Astrocyte of the spinal cord (primary cell): ENCODE measurements at regions not wholly inside any gene's neighbourhood (a gene's known extent, or its start where the extent isn't known, plus 50 kb on each side); places are given as distances from the start of the nearest gene placed in this dataset.

ENCODE experiments used
- DNase-seq: peaks from one replicate; pipeline ENCODE4 v3.0.0; 2011; ENCODE audit warnings: low read depth, low spot score
- H3K4me3 ChIP-seq: 2 replicates; pipeline ENCODE4 v1.5.1; 2011; ENCODE audit warnings: low read depth, mild to moderate bottlenecking, low read length, moderate library complexity
- in situ Hi-C: cut with HindIII; loops from 2 replicates; pipeline ENCODE4 v1.10.0; 2017; ENCODE audit warnings: low sequenced_read_pairs
- TF ChIP-seq, protein P1 (sequence below): IDR thresholded peaks from 2 replicates; pipeline ENCODE4 v1.5.1; 2012; ENCODE audit warnings: low read depth, mild to moderate bottlenecking, low read length, inconsistent platforms

DNA sequence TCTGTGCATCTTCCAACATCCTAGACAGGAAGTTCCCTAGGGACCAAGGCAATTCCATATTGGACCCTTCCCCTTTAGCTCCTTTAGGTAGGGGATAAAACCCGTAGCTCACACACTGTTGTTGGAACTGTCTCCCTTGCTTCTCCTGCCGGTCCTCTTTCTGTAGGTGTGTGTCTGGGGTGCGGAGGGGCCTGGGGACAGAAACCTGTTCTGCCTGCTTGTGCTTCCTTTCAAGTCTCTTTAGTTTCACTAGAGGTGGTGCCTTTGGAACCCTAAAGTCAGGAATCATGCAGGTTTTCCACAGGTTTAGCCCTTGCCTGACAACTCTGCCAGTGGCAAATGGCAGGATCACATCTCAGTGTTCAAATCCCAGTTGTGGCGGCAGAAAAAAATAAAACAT lies 74.6 kb upstream of the PTGFRN start:
- H3K4me3 ChIP-seq = no peak overlapping the region
- DNase-seq = no peak
- in situ Hi-C loops = no loop called here
- TF ChIP-seq, protein P1, sequence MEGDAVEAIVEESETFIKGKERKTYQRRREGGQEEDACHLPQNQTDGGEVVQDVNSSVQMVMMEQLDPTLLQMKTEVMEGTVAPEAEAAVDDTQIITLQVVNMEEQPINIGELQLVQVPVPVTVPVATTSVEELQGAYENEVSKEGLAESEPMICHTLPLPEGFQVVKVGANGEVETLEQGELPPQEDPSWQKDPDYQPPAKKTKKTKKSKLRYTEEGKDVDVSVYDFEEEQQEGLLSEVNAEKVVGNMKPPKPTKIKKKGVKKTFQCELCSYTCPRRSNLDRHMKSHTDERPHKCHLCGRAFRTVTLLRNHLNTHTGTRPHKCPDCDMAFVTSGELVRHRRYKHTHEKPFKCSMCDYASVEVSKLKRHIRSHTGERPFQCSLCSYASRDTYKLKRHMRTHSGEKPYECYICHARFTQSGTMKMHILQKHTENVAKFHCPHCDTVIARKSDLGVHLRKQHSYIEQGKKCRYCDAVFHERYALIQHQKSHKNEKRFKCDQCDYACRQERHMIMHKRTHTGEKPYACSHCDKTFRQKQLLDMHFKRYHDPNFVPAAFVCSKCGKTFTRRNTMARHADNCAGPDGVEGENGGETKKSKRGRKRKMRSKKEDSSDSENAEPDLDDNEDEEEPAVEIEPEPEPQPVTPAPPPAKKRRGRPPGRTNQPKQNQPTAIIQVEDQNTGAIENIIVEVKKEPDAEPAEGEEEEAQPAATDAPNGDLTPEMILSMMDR = no peak

DNA sequence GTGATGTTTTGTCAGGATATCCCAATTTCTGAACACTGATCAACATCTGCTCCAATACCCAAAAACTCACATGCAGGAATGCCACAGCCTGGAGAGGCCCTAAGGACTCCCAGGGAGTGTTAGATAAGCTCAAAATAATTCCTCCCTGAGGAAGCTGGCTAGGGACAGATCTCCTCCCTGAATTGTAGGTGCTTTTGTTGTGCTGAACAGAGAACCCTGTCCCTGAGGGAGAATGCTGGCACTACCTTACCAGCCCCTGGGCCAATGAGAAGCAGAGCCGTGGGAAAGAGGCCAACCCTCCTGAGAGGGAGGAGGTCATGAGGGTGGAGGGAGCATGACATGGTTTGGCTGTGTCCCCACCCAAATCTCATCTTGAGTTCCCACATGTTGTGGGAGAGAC lies 73.6 kb upstream of the PTGFRN start:
- TF ChIP-seq, protein P1 = no peak
- DNase-seq = no peak
- in situ Hi-C loops = no loop called here
- no peak overlapping the region for H3K4me3 ChIP-seq

DNA sequence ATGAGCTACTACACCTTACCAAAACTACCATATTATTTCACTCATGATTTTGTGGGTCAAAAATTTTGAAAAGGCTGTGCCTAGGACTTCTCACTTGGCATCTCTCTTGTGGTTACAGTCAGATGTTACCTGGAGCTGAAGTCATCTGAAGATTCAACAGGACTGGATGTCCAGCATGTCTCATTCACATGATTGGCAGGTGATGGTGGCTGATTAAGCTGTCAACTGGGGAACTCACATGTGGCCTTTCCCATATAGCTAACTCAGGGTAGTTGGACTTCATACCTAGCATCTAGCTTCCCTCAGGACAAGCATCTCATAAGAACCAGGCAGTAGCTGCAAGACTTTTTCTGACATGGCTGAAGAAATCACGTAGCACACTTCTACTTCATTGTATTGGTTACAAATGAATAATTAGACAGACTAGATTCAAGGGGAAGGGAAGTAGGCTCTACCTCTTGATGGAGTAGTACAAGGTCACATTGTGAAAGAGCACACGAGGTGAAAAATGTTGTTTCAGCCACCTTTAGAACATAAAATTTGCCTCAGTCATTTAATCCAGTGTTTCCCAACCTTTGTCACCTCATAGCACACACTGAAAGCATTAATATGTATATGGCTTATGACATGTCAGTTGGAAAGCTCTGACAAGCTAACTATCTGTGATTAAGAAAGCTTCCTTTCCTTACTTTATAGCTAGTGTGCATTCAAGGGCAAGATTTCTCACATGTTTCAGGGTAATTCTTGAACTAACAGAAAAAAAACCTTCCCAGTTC lies 68.0 kb upstream of the PTGFRN start:
- no peak for DNase-seq
- in situ Hi-C loops = no loop called here
- no peak overlapping the region for H3K4me3 ChIP-seq
- TF ChIP-seq, protein P1 = no peak

DNA sequence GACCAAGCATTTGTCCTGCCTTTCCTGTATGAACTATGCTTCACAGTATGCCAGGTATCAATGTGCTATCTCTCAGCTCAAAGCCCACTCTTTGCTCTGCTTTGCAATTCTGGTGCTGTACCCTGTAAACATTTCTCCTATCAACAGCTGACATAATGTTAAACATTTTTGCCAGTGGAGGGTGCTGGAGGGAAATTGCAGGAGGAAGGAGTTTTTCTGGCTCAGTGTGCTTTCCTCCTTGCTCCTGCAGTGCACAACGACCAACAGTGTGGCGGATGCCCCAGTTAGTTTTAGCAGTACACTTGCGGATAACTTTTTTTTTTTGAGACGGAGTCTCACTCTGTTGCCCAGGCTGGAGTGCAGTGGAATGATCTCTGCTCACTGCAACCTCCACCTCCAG lies 67.1 kb upstream of the PTGFRN start:
- H3K4me3 ChIP-seq = no peak overlapping the region
- in situ Hi-C loops = no loop called here
- DNase-seq = no peak
- TF ChIP-seq, protein P1 = peak; percentile 25

DNA sequence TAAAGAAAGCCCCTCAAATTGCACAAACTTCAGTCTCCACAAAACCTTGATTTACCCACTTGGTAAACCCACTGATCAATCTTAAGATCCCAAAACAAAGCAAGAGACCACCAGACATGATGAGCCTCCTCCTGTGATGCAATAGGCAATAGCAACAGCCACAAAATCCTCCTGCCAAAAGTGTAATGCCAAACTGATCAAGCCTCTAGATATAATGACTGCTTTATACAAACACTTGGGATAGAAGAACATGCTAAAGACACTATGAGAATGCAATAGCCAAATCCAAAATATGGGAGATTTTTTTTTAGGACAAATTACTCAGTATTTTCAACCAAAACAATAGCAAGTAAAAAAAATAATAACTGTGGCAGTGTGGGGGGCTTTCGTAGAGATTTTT lies 64.9 kb upstream of the PTGFRN start:
- TF ChIP-seq, protein P1 = no peak
- in situ Hi-C loops = no loop called here

DNA sequence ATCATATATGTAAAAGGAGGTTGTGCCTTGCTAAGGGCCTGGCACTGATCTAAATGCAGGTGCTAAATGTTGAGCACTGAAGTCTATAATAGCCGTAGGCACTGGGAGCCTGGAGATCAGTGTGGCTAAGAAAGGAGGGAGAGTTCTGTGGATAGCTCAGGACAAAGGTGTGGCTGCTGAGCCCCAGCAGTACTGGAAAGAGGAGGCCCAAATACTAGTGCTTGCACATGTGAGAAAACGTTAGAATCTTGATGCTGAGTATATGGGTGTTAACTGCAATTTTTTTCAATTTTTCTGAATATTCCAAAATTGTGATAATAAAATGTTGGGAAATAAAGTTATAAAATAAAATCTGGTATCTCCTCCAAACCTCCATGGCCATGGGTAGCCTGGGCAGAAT lies 62.5 kb upstream of the PTGFRN start:
- in situ Hi-C loops = no loop called here
- TF ChIP-seq, protein P1 = no peak
- no peak overlapping the region for H3K4me3 ChIP-seq
- no peak for DNase-seq

More for the DNA sequence above, 64.9 kb upstream of the PTGFRN start:
- no peak overlapping the region for H3K4me3 ChIP-seq
- DNase-seq = no peak
